NCI-H748 (cell line): ENCODE measurements at regions not wholly inside any gene's neighbourhood (a gene's known extent, or its start where the extent isn't known, plus 50 kb on each side); places are given as distances from the start of the nearest gene placed in this dataset.
"Not testable (repeated sequence)": the region's sequence is repeated elsewhere in the genome, so short reads cannot be mapped to it uniquely, and the experiment has no call there.

Experiments used
- DNase-seq: peaks from one replicate; lab custom pipeline; 2025; ENCODE audit not compliant: unreplicated experiment; lab: John Stamatoyannopoulos, UW

DNA sequence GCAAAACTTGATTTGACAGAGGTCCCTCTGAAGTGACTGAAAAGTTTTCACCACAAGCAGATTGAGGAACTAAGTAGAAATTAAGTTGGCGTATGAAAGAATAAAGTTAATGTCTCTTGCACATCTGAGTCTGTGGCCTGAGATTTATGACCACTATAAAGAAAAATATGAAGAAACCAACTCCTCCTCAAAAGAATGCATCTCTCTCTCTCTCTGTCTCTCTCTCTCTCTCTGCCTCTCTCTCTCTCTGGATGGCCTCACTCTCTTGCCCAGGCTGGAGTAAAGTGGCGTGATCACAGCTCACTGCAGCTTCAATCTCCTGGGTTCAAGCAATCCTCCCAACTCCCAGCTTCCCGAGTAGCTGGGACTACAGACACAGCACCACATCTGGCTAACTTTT, 55.2 kb downstream of the RPL22L1 start:
- DNase-seq, result no peak

DNA sequence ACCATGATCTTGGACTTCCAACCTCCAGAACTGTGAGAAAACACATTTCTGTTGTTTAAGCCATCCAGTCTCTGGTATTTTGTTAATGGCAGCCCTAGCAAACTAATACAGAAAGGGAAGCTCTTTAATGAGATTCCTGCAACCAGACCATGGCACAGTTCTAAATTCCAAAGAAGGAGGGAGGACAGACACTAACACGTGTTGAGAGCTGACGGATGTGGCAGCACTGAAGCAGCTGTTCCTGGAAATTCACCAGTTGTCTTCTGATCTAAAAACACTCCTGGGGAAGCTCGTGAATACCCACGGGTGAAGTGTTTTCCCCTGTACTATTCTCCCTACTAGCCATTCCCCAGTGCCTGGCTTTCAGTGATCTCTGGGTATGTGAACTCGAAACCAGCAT, 56.7 kb downstream of the RPL22L1 start:
- DNase-seq, result no peak

DNA sequence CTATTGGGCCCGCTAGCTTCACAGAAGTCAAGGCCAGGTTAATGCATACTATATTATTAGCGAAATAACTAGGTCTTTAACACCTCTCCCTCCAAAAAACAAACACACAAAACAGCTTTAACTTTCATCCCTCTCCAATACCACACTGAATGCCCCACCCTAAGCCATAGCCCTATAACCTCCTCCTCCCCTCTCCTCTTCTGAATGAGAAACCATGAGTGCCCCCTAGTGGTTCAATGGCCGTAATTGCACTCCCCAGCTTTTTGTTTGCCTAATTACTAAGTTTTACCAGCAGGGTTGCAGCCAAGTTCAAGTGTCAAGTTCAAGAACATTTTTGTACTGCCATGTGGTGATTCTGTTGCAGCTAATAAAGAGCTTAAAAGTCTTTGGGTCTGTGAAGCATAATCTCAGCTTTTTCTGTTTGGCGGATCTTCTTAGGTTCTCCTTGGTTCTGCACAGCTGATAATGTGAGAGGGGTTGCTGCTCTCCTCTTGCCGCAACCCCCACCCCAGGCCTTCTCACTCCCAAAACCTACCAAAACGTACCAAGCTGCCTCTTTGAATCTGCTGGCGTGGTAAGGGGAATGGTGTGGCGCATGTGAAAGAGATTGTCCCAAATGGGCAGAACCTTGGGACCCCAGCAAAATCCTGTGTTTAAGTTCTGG, 57.9 kb downstream of the RPL22L1 start:
- peak; percentile 73 for DNase-seq

DNA sequence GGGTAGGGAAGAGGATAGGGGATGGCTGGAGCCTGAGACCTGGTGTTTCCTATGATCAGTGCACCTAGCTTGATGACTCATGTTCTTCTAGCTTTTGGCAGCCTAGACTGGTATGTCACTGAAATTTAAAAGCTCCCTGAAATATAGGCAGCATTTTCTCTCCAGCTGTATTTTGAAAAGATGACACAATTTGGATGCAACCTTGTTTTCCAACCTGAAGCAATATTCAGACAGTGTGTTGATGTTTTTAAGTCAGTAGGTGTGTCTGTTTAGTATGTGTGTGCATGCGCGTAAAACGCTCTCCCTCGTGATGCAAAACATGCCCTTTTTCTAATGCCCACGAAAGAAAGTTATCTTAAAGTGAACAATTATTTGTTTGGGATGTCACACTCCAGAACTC, 58.5 kb downstream of the RPL22L1 start:
- DNase-seq, result no peak

DNA sequence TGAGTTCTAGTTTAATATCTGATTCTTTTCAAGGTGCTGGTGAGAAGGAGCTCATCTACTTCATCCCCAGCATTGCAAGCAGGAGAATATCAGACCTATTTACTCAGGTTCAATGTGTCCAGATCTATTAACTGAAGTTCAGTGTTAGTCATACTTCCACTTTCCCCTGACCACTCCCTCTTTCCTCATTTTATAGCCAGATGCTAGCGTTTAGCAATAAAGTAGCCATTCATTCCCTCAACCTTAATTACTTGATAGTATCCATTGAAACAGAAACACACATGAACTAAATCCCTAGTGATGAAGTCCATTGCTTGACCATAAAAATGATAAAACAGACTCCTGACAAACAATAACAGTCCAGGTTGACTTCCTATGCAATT, 60.0 kb downstream of the RPL22L1 start:
- DNase-seq, result no peak

DNA sequence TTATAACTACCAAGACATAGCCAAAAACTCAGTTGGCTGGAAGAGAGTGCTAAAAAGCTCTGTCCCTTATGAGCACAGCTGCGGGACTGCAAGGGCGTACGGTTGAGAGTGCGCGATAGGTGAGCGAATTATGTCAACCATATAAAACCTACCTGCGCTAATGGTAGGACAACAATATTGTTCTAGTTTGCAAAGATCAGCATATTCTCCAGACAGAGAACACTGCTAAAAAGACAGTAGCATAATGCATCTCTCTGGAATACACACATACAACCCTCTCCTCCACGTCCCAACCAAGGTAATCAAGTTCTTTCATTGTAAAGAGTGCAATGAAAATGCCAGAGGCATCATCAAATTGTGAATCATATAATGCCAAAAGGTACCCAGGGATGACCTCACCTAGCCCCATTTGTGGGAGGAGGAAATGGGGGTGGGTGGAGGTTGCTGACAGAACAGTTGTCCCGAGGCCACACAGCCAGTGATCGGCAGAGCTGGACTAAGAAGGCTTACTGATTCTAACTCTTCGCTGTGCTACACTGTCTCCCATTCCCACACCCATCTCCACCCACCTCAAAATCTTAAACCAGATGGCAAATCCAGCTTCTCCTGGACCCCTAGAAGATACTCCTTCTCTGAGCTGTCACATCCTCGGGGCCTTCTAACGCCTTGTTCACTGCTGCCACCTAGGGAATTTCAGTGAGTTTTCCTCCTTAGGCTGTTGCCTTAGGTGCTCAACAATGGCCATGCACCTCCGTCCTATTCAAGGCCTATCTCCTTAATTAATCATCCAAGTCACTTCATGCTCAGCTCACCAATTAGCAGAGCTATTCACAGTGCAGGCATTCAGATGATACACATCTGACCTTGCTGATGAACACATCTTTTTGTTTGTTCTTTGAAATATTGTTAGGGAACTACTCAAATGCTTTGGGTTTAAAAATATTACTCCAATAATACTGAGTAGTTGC, 60.7 kb downstream of the RPL22L1 start:
- DNase-seq, result peak; percentile 75

DNA sequence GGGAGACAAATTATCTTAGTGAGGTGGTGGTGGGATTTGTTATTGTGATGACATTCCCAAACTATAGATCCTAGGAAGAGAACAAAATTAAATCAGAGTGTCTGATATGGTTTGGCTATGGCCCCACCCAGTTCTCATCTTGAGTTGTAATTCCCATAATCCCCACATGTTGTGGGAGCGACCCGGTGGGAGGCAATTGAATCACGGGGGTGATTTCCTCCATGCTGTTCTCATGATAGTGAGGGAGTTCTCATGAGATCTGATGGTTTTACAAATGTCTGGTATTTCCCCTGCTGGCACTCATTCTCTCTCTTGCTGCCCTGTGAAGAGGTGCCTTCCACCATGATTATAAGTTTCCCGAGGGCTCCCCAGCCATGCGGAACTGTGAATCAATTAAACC, 62.0 kb downstream of the RPL22L1 start:
- DNase-seq, result no peak

DNA sequence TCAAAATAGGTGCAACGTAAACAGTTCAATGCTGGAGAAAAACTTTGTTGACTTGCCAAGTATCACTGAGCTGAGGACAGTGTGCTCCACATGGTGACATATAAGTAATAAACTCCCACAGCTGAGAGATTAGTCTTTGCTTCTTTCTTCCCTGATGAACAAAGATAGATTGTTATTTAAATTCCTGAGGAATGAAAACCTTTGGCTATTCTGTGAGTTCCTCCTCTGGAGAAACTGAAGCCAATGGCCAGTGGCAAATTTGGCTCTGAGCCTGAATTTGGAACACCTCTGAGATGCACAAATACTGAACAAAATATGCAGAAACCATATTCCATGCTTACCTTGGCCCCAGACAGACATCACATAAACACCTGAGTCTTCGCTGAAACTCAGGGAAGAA, 63.3 kb downstream of the RPL22L1 start:
- DNase-seq, result no peak

DNA sequence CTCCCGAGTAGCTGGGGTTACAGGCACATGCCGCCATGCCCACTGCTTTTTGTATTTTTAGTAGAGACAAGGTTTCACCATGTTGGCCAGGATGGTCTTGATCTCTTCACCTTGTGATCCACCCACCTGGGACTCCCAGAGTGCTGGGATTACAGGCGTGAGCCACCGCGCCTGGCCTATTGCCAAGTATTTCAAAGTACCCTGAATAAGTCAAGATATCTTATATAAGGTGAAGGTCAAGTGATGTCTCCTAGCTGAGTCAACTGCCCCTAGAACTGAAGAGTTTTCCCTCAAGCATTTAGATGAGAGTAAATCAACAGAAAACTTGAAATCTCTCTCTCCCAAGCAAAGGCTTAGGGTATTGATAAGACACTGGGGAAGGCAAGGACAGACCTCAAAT, 63.9 kb downstream of the RPL22L1 start:
- DNase-seq, result no peak

DNA sequence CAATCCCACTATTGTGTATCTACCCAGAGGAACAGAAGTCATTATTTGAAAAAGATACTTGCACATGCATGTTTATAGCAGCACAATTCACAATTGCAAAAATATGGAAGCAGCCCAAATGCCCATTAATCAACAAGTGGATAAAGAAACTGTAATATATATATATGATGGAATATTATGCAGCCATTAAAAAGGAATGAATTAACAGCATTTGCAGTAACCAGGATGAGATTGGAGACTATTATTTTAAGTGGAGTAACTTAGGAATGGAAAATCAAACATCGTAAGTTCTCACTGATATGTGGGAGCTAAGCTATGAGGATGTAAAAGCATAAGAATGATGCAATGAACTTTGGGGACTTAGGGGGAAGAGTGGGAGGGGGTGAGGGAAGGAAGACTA, 64.7 kb downstream of the RPL22L1 start:
- not testable (repeated sequence) for DNase-seq

DNA sequence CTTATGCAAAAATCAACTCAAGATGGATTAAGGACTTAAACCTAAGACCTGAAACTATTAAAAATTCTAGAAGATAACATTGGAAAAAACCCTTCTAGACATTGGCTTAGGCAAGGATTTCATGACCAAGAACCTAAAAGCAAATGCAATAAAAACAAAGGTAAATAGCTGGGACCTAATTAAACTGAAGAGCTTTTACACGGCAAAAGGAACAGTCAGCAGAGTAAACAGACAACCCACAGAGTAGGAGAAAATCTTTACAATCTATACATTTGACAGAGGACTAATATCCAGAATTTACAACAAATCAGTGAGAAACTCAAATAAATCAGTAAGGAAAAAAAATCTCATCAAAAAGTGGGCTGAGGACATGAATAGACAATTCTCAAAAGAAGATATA, 65.4 kb downstream of the RPL22L1 start:
- peak; percentile 15 for DNase-seq

DNA sequence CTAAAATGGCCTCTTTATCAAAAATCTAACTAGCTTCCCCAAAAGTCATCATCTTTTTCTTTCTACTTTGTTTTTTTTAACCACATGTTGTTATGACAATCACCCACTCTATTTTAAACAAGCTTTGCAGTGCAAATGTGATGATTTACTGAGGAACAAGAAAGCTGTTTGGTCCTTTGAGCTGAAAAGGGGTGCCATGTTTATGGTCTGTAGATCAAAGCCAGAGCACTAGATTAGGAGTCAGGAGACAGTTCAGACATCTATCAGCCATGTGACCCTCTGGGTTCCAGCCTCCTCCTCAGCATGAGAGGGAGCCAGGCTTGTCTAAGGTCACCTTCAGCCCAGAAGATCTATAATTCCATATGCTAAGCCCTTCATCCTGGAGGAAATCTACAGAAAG, 65.9 kb downstream of the RPL22L1 start:
- DNase-seq, result no peak

DNA sequence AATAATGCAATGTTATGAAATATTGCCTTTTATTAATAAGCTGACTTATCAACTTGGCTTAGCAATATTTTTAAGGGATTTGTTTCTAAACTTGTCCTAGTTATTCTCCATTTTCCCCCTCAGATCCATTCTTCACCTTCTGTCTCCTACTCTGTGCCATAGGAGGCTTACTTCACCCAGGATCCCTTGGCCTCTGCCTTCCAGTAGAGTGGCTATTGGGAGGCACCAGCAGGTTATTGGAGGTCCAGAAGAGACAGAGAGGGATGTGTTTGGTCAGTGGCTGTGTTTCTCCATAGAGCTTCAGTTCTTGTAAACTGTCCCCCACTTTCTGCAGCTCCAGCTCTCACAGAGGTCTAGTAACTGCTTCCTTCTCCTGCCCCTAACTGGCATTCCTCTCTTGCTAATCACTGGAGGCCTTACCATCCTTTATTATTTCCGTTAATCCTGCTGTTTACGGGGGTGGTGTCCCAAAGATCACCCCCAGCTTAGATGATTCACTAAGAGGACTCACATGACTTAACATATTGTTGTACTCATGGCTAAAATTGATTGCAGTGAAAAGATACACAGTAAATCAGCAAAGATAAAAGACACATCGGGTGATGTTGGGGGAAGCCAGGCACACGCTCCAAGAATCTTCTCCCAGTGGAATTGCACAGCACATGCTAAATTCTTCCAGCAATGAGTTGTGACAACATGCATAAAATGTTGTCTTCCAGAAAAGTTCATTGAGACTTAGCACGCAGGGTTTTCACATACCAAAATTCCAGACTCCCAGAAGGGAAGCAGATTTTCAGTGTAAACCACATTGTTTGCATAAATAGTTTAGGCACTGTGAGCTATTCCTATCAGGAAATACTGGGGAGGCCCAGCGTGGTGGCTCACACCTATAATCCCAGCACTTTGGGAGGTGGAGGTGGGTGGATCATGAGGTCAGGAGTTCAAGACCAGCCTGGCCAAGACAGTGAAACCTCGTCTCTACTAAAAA, 67.5 kb downstream of the RPL22L1 start:
- DNase-seq, result no peak

DNA sequence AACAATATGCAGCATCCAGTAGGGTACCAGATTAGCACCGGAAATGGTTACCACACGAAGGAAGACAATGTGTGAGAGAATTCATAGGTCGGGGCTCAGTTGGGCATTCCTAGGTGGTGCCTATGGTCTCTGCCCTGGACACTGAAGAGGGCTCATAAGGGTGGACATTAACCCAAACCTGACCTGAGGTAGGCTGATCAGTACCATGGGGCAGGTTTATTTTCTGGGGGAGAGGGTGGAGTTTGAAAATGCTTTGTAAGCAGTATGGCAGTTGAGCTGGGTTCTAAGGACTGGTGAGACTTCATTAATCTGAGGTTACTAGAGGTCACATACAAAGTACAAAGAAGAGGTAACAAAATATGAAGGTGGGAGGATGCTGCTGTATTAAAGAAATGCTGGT, 68.4 kb downstream of the RPL22L1 start:
- DNase-seq, result no peak

DNA sequence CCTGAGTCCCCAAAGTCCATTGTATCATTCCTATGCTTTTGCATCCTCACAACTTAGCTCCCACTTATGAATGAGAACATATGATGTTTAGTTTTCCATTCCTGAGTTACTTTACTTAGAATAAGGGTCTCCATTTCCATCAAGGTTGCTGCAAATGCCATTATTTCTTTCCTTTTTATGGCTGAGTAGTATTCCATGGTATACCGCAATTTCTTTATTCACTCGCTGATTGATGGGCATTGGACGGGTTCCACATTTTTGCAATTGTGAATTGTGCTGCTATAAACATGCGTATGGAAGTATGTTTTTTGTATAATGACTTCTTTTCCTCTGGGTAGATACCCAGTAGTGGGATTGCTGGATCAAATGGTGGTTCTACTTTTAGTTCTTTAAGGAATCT, 69.7 kb downstream of the RPL22L1 start:
- not testable (repeated sequence) for DNase-seq

DNA sequence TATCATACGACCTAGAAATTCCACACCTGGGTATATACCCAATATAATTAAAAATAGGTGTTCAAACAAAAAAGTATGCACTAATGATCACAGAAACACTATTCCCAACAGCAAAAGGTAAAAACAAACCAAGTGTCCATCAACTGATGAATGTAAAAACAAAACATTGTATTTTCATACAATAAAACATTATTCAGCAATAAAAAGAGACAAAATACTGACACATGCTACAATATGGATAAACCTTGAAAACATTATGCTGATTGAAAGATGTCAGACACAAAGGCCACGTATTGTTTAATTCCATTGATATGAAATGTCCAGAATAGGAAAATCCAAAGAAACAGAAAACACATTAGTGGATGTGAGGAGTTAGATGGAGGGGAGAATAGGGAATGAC, 71.0 kb downstream of the RPL22L1 start:
- DNase-seq, result no peak

DNA sequence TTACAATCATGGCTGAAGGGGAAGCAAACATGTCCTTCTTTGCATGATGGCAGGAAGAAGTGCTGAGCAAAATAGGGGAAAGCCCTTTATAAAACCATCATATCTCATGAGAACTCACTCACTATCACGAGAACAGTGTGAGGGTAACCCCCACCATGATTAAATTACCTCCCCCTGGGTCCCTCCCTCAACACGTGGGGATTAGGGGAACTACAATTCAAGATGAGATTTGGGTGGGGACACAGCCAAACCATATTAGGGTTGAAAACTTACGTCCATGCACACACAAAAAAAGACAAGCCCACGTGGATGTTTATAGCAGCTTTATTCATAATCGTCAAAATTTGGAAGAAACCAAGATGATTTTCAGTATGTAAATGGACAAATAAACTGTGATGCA, 72.3 kb downstream of the RPL22L1 start:
- DNase-seq, result no peak

DNA sequence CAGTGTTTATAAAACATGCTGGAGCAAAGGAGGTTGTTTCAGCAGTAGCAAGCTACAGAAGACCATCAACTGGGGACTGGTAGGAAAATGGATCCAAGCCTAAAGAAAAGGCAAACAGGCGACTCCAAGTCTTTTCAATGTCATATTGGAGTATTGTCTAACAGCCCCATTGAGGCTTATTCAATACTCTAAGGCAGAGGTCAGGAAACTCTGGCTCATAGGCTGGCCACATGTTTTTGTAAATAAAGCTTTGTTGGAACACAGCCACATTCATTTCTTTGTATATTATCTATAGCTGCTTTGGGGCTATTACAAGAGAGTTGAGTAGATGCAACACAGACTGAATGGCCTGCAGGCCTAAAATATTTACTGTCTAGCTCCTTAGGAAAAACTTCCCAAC, 77.5 kb downstream of the RPL22L1 start:
- no peak for DNase-seq

DNA sequence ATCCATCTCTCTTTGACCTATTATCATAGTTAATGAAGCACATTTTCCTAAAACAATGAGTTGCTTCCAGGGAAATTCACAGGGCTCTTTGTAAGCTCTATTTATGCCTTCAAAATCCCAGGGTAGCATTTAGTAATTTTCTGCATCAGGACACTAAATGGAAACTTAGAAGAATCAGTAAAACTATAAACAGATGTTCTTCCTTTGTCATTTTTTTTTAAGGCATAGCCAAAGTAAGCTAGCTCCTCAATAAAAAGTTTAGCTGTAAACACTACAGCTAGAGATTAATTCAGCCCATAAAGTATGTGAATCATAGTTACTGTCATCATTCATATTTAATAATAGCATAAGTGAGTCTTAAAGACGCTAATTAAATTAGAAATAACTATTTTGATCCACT, 79.3 kb downstream of the RPL22L1 start:
- DNase-seq, result no peak

DNA sequence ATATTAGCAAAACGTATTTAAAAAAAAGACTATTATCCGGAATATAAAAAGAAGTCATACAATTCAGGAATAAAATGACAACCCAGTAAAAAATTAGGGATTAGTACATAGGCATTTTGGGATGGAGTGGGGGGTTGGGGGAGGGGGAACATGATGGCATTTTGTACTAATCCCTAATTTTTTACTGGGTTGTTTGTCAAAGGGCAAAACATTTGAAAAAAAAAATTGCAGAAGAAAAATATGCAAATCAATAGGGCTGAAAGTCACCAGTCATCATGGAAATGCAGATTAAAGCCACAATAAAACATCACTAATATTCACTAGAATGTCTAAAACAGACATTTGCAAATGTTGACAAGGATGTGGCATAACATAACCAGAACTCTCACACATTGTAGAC, 82.5 kb downstream of the RPL22L1 start:
- no peak for DNase-seq

DNA sequence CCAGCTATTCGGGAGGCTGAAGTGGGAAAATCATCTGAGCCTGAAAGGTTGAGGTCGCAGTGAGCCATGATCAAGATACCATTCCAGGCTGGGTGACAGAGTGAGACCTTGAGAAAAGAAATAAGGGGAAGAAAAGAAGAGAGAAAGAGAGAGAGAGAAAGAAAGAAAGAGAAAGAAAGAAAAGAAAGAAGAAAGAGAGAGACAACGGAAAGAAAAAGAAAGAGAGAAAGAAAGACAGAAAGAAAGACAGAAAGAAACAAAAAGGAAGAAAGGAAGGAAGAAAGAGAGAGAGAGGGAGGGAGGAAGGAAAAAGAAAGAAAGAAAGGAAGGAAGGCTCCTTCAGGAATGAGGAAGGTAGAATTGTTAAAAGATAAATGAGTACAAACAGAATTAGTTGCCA, 84.5 kb downstream of the RPL22L1 start:
- DNase-seq, result no peak
